ENCODE measurements at regions not wholly inside any gene's neighbourhood (a gene's known extent, or its start where the extent isn't known, plus 50 kb on each side); places are given as distances from the start of the nearest gene placed in this dataset.

DNA sequence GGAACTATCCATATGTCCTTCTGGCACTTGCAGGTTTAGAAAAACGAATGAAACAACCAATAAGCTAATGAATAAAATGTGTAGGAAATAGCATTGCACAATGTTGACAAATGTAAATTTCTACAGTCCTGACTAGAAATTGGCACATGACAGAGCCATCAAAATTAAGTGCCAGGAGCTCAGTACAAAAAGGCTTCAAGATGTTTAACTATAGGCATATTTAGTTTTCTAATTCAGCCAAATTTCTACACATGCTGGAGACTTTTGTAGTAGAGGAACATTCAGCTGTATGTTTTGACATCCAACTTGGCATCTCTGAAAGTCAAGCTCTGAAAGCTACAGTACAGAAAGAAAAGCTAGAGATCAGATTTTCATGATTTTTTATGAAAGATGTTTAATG lies 1999.4 kb upstream of the AGA start:
- DNase-seq (ENCODE audit: low read depth): no peak

GRCh38 chr4:179447308-179447707 lies 2005.1 kb upstream of the AGA start:
- DNase-seq (ENCODE audit: low read depth): no peak

DNA sequence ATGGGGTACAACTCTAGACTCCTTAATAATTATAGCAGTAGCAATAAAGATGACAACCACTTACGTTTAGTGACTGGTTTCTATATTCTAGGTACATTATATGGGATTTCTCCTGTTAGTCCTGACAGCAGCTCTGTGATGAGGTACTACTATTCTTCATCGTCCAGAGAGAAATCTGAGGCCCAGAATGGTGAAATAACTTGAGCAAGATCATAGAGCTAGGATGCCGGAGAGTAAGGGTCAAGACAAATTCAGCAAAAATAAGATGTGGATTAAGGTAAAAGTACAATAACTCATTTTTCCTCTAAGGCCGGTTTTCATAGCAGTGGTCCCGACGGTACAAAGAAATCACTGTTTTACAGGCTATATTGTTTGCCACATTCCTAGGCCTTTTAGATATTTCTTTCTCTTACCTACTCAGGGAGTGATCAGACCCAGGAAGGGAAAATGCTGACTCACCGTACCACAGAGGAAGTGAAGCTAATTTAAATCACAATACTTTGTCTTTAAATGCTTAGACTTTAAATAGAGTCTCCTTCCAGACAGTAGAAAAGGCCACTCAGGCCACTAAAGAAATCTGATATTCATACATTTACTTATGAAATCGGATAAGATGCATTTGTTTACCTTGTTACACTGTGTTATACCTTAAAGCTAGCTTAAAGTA lies 2023.0 kb upstream of the AGA start:
- DNase-seq (ENCODE audit: low read depth): peak; percentile 55

DNA sequence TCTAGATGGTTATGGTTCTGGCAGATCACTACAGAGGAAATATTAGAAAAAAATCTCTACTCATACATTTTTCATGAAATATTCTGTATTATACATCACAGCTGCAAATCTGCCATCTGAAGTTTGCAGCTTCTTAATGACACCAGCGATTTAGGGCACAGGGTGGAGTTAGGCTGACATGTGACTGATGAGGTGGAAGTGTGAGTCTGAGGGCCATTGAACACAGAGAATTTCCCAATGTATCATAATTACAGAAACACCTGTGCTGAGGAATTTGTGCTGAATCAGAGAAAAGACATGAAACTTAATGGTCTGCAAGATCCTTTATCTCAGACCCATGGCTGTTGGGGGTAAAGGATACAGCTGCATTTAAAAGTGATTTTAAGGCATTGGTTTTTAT lies 2025.6 kb upstream of the AGA start:
- DNase-seq (ENCODE audit: low read depth): no peak

DNA sequence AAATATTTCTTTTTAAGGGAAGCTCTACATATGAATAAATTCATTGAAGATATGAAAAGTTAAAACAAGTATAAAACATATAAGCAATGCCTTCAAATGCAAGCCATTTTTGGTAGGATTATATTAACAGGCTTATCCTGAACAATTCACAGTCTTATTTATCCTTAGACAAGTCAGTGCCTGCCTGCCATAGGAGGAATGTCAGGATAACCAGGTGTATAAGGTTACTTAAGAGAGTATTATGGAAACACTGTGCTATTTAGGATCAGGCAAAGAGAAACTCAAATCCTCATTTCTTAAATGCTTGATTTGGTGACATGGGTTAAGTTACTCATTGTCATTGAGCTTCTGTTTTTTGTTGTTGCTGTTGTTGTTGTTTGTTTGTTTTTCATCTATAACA lies 2029.9 kb upstream of the AGA start:
- no peak for DNase-seq (ENCODE audit: low read depth)

- DNase-seq (ENCODE audit: low read depth): no peak
These were observed 2036.4 kb upstream of the AGA start for GRCh38 chr4:179478608-179479007.

DNA sequence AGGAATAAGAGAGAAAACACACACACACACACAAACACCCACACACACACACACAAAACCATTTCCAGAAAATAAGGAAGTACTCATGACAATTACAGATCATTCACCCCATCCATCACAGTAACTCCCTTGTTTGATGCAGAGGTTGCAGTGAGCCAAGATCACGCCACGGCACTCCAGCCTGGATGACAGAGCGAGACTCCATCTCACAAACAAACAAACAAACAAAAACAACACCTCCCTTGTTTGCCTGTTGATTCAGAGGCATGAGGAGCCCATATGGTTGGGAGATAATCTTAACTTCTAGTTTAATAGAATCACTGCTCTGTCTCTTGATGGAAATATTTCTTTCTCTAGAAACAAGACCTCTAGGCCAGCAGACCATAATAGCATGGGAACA lies 2043.5 kb upstream of the AGA start:
- no peak for DNase-seq (ENCODE audit: low read depth)

DNA sequence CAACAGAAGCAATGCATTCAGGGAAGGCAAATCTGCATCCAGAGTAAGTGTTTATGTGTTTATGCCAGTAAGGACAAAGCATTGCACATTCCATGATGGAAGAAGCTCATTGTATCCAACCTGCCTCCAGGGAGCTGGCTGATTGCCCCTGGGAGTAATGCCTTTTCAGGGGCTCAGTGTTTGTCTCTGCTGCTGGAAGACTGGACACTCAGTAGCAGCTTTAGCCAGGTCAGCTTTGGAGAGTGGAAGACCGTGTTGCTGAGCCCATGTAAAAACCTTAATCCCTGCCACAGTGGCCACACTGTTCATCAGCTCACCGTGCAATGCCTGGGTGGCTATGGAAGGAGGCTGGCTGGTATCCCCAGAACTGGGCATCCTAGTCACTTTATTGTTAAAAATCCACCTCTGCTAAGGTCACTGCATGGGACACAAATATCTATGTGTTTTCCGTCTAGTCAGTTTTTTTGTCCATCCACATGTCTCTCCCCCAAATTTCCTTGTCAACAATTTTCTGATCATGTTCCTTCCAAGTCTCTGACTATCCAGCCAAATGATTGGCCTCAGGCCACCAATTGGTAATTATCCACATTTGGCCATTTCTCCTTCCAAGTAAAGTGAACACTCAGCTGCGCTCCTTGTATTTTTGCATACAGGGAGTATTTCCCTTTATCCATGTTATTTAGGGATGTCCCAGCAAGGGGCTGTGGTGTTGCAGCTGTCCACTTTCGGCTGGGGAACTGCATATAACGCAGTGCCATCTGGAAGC lies 2044.5 kb upstream of the AGA start:
- DNase-seq (ENCODE audit: low read depth): no peak

- no peak for DNase-seq (ENCODE audit: low read depth)
These were observed 2050.2 kb upstream of the AGA start for GRCh38 chr4:179492260-179493080.

DNA sequence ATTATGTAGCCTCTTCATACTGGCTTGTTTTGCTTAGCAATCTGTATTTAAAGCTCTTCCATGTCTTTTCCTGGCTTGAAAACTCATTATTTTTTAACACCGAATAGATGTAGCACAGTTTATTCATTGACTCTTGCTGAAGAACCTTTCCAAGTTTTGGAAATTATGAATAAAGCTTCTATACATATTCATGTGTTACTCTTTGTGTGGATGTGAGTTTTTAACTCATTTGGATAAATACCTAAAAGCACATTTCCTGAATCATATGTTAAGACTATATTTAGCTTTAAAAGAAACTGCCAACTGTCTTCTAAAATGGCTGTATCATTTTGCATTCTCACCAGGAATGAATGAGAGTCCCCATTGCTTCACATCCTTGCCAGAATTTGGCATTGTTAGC lies 2061.7 kb upstream of the AGA start:
- no peak for DNase-seq (ENCODE audit: low read depth)

GRCh38 chr4:179509489-179509888 lies 2067.3 kb upstream of the AGA start:
- DNase-seq (ENCODE audit: low read depth): no peak

GRCh38 chr4:179521952-179522351 lies 2079.7 kb upstream of the AGA start:
- DNase-seq (ENCODE audit: low read depth): no peak

- DNase-seq (ENCODE audit: low read depth): peak; percentile 35
These were observed 2088.7 kb upstream of the AGA start for GRCh38 chr4:179530958-179531357.

- no peak for DNase-seq (ENCODE audit: low read depth)
These were observed 2094.5 kb upstream of the AGA start for GRCh38 chr4:179536694-179537093.

DNA sequence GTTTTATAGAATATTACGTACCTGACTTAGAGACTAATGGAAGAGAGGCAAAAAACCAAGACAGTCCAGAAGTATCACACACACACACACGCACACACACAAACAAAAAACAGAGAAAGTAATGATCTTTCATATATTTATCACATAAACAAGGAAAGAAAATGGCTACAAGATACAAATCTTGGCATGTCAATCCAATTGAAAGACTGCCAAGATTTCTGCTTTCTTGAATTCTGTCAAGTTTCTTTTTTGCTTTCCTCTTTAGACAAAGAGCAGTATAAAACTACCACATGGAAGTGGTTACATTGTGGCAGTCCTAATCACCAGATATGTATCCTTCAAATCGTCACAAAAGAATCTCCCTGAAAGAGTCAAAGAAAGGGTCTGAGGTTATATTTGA lies 2097.4 kb upstream of the AGA start:
- no peak for DNase-seq (ENCODE audit: low read depth)

DNA sequence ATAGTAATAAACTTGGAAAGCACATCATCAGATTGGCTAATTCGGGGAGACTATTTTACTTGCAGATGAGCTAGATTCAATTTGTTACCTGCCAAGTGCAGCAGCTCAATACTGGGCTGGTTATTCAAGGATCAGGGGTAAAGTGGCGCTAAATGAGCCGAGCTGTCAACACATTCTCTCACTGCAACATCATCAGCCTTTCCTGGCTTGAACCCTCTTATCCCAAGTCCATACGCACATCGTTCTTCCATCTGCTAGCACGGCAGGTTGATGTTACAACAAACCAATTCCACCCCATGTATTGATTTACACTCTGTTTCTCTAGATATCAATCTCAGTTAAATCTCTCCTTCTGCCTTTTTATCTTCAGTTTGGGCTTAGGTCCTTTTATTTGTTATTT lies 2101.5 kb upstream of the AGA start:
- DNase-seq (ENCODE audit: low read depth): no peak

- no peak for DNase-seq (ENCODE audit: low read depth)
These were observed 2102.3 kb upstream of the AGA start for GRCh38 chr4:179544496-179544895.

DNA sequence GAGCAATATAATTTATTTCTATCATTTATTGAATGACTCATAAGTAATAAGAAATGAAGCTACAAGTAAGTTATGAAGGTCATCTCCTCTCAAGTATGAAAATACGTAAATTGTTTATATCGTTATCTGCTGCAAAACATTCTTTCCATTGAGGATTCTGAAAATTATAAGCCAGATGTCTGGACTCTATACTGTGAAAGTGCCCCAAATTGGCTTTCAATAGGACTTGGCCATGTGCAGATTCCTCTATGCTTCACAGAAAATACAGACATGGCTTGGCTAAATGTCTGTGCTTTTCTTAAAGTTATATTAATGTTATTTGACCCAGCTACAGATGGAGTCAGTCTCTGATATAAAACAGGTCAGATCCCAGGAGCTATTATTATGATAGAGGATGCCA lies 2109.9 kb upstream of the AGA start:
- DNase-seq (ENCODE audit: low read depth): no peak

- no peak for DNase-seq (ENCODE audit: low read depth)
These were observed 2121.5 kb upstream of the AGA start for GRCh38 chr4:179563741-179564140.

- no peak for DNase-seq (ENCODE audit: low read depth)
These were observed 2127.3 kb upstream of the AGA start for GRCh38 chr4:179569549-179569948.

- DNase-seq (ENCODE audit: low read depth): no peak
These were observed 2140.1 kb upstream of the AGA start for GRCh38 chr4:179582164-179582905.

- no peak for DNase-seq (ENCODE audit: low read depth)
These were observed 2141.0 kb upstream of the AGA start for GRCh38 chr4:179583221-179583620.

Measured in ELR (cell line).